ENCODE measurements at regions not wholly inside any gene's neighbourhood (a gene's known extent, or its start where the extent isn't known, plus 50 kb on each side); places are given as distances from the start of the nearest gene placed in this dataset.
A peak's percentile ranks its signal among the peaks of the same experiment; 100 is the strongest.

GRCh38 chr6:126788861-126789365 is 329.6 kb upstream of the RSPO3 start:
- DNase-seq (ENCODE audit: insufficient read length, low spot score, missing footprints): no peak
- H3K4me3 ChIP-seq (ENCODE audit: insufficient read depth, low read length): no peak overlapping the region
- no peaks in the 10 kb centered on the region for H3K36me3 ChIP-seq (ENCODE audit: insufficient read depth, low read length)
- no peak overlapping the region for H3K27ac ChIP-seq (ENCODE audit: low read depth, low read length)
- H3K4me2 ChIP-seq (ENCODE audit: insufficient read depth, low read length): no peak overlapping the region
- H3K9me3 ChIP-seq (ENCODE audit: low read depth, low read length): no peaks in the 10 kb centered on the region
- no peak for TF ChIP-seq CTCF (IDR thresholded peaks at IDR 0.05; ENCODE audit: extremely low read depth, low read depth, low read length)
- no peaks in the 10 kb centered on the region for H4K20me1 ChIP-seq (ENCODE audit: insufficient read depth, low read length)
- no peaks in the 10 kb centered on the region for H3K4me1 ChIP-seq (ENCODE audit: insufficient read depth, low read length)
- H2AFZ ChIP-seq (ENCODE audit: low read length): no peak overlapping the region
- no peaks in the 10 kb centered on the region for H3K79me2 ChIP-seq (ENCODE audit: insufficient read depth, low read length)
- H3K27me3 ChIP-seq (ENCODE audit: insufficient read depth, low read length): no peaks in the 10 kb centered on the region

GRCh38 chr6:126792340-126793085 is 326.0 kb upstream of the RSPO3 start:
- Histone ChIP-seq H3K4me3 (ENCODE audit: insufficient read depth, low read length) (no peak overlapping the region), H3K4me2 (ENCODE audit: insufficient read depth, low read length) (no peak overlapping the region), H3K4me1 (ENCODE audit: insufficient read depth, low read length) (no peaks in the 10 kb centered on the region), H3K27ac (ENCODE audit: low read depth, low read length) (no peak overlapping the region), H3K79me2 (ENCODE audit: insufficient read depth, low read length) (no peaks in the 10 kb centered on the region), H4K20me1 (ENCODE audit: insufficient read depth, low read length) (no peaks in the 10 kb centered on the region), H3K36me3 (ENCODE audit: insufficient read depth, low read length) (no peaks in the 10 kb centered on the region), H3K27me3 (ENCODE audit: insufficient read depth, low read length) (no peaks in the 10 kb centered on the region), H3K9me3 (ENCODE audit: low read depth, low read length) (no peaks in the 10 kb centered on the region), H2AFZ (ENCODE audit: low read length) (no peak overlapping the region)
- no peak for TF ChIP-seq CTCF (IDR thresholded peaks at IDR 0.05; ENCODE audit: extremely low read depth, low read depth, low read length)
- no peak for DNase-seq (ENCODE audit: insufficient read length, low spot score, missing footprints)

GRCh38 chr6:126795161-126795560 is 323.3 kb upstream of the RSPO3 start:
- no peaks in the 10 kb centered on the region for H4K20me1 ChIP-seq (ENCODE audit: insufficient read depth, low read length)
- H3K36me3 ChIP-seq (ENCODE audit: insufficient read depth, low read length): no peaks in the 10 kb centered on the region
- DNase-seq (ENCODE audit: insufficient read length, low spot score, missing footprints): no peak
- H3K27me3 ChIP-seq (ENCODE audit: insufficient read depth, low read length): no peaks in the 10 kb centered on the region
- H3K27ac ChIP-seq (ENCODE audit: low read depth, low read length): no peak overlapping the region
- no peaks in the 10 kb centered on the region for H3K9me3 ChIP-seq (ENCODE audit: low read depth, low read length)
- no peak for TF ChIP-seq CTCF (IDR thresholded peaks at IDR 0.05; ENCODE audit: extremely low read depth, low read depth, low read length)
- no peaks in the 10 kb centered on the region for H3K4me1 ChIP-seq (ENCODE audit: insufficient read depth, low read length)
- no peak overlapping the region for H3K4me3 ChIP-seq (ENCODE audit: insufficient read depth, low read length)
- no peak overlapping the region for H2AFZ ChIP-seq (ENCODE audit: low read length)
- no peaks in the 10 kb centered on the region for H3K79me2 ChIP-seq (ENCODE audit: insufficient read depth, low read length)
- H3K4me2 ChIP-seq (ENCODE audit: insufficient read depth, low read length): no peak overlapping the region

- no peaks in the 10 kb centered on the region for H3K4me1 ChIP-seq (ENCODE audit: insufficient read depth, low read length)
- no peaks in the 10 kb centered on the region for H3K27me3 ChIP-seq (ENCODE audit: insufficient read depth, low read length)
- no peak for TF ChIP-seq CTCF (IDR thresholded peaks at IDR 0.05; ENCODE audit: extremely low read depth, low read depth, low read length)
- no peaks in the 10 kb centered on the region for H3K79me2 ChIP-seq (ENCODE audit: insufficient read depth, low read length)
- H3K36me3 ChIP-seq (ENCODE audit: insufficient read depth, low read length): no peaks in the 10 kb centered on the region
- no peak overlapping the region for H3K27ac ChIP-seq (ENCODE audit: low read depth, low read length)
- H2AFZ ChIP-seq (ENCODE audit: low read length): no peak overlapping the region
- H3K4me3 ChIP-seq (ENCODE audit: insufficient read depth, low read length): no peak overlapping the region
- no peaks in the 10 kb centered on the region for H3K9me3 ChIP-seq (ENCODE audit: low read depth, low read length)
- peak; percentile 21 for DNase-seq (ENCODE audit: insufficient read length, low spot score, missing footprints)
- H3K4me2 ChIP-seq (ENCODE audit: insufficient read depth, low read length): no peak overlapping the region
- no peaks in the 10 kb centered on the region for H4K20me1 ChIP-seq (ENCODE audit: insufficient read depth, low read length)
These were observed 320.5 kb upstream of the RSPO3 start for GRCh38 chr6:126797981-126798380.

All from osteoblast (primary cell).